Right lobe of liver (tissue), 6 donors: ENCODE measurements at regions not wholly inside any gene's neighbourhood (a gene's known extent, or its start where the extent isn't known, plus 50 kb on each side); places are given as distances from the start of the nearest gene placed in this dataset.

Experiments
- ATAC-seq, 4 donors: fragments of 200-7000 bp; cut with Tn5 transposase; one replicate each; pipeline ENCODE4 v1.9.1; 2020; ENCODE audit warnings: mild to moderate bottlenecking in 4 of 4, moderate library complexity in 4 of 4
- DNase-seq, 3 donors: peaks; one replicate each; pipeline ENCODE4 v3.0.0-alpha.2; 2020
- H3K27ac ChIP-seq, 3 donors: fragments of 200-600 bp; one replicate each; pipeline ENCODE4 v1.8.0; 2022
- H3K27me3 ChIP-seq, 2 donors: fragments of 200-600 bp; one replicate each; pipeline ENCODE4 v1.8.0; 2022
- H3K36me3 ChIP-seq, 4 donors: fragments of 200-600 bp; sonication (generic) in 1 of 4; one replicate each; pipeline versions ENCODE4 v1.5.1 to v1.8.0; 2017 to 2022; ENCODE audit warnings: control low read depth in 1 of 4
- H3K4me1 ChIP-seq, 4 donors: fragments of 200-600 bp; sonication (generic) in 1 of 4; one replicate each; pipeline versions ENCODE4 v1.5.1 to v1.8.0; 2017 to 2022; ENCODE audit warnings: control low read depth in 1 of 4
- H3K4me3 ChIP-seq, 3 donors: fragments of 200-600 bp; one replicate each; pipeline ENCODE4 v1.8.0; 2022
- H3K9me3 ChIP-seq, 4 donors: fragments of 200-600 bp; sonication (generic) in 1 of 4; one replicate each; pipeline versions ENCODE4 v1.5.1 to v1.8.0; 2017 to 2022; ENCODE audit warnings: control low read depth in 1 of 4
- CTCF ChIP-seq, 4 donors: fragments of 200-600 bp in 3 of 4; fragments of 450-650 bp in 1 of 4; IDR thresholded peaks; one replicate each; pipeline versions ENCODE4 v1.5.1 to v1.8.0; 2016 to 2022; ENCODE audit warnings: antibody characterized with exemption in 4 of 4, mild to moderate bottlenecking in 2 of 4
- POLR2A ChIP-seq: fragments of 450-650 bp; IDR thresholded peaks from one replicate; pipeline ENCODE4 v1.6.1; 2017; ENCODE audit warnings: antibody characterized with exemption, mild to moderate bottlenecking
- WGBS: methylation state at CpG from one replicate; pipeline ENCODE4 v1.1.6; 2018; ENCODE audit warnings: low coverage, low lambda C conversion rate; ENCODE audit not compliant: insufficient coverage; ENCODE audit errors: missing lambda C conversion rate; 5-methylcytosine and 5-hydroxymethylcytosine counted together
- intact Hi-C, 2 donors: fragments of 100-400 bp; cut with DNase I; formaldehyde crosslinking; loops; one replicate each; pipeline versions ENCODE4 v1.11.2 to v1.14.1; 2022
- donor health status: DM: no; HTN: yes; CAD: no.
- donor health status: DM: no; HTN: no; CAD: no.
- donor health status: DM: no; HTN: no; CAD: no.
- donor health status: DM: no; HTN: yes; CAD: no.
- donor health status: DM: no; HTN: yes; CAD: no.

GRCh38 chr5:57611177-57611576 is 128.6 kb upstream of the ACTBL2 start:
- WGBS, result 86% methylated on average over 2 of the region's 2 CpGs
- no peaks in the 10 kb centered on the region for H3K4me1 ChIP-seq
- TF ChIP-seq POLR2A, result no peak
- TF ChIP-seq CTCF (IDR thresholded peaks at IDR 0.05), result no peak
- H3K36me3 ChIP-seq, result no peaks in the 10 kb centered on the region
- DNase-seq, result no peak
- no peak overlapping the region for H3K4me3 ChIP-seq
- no peaks in the 10 kb centered on the region for H3K9me3 ChIP-seq
- intact Hi-C loops, result no loop called here
- no peak for ATAC-seq
- H3K27ac ChIP-seq, result no peak overlapping the region
- H3K27me3 ChIP-seq, result no peaks in the 10 kb centered on the region

GRCh38 chr5:57608542-57608941 is 125.9 kb upstream of the ACTBL2 start:
- no peak overlapping the region for H3K27ac ChIP-seq
- TF ChIP-seq POLR2A (no peak), CTCF (IDR thresholded peaks at IDR 0.05) (no peak)
- DNase-seq (no peak), ATAC-seq (no peak)
- H3K36me3 ChIP-seq, result no peaks in the 10 kb centered on the region
- intact Hi-C loops, result no loop called here
- H3K4me1 ChIP-seq, result no peaks in the 10 kb centered on the region
- no peak overlapping the region for H3K4me3 ChIP-seq
- H3K9me3 ChIP-seq, result no peaks in the 10 kb centered on the region
- H3K27me3 ChIP-seq, result no peaks in the 10 kb centered on the region

GRCh38 chr5:57601996-57602395 is 119.4 kb upstream of the ACTBL2 start:
- Histone ChIP-seq H3K27me3 (no peaks in the 10 kb centered on the region), H3K27ac (no peak overlapping the region), H3K4me3 (no peak overlapping the region), H3K9me3 (no peaks in the 10 kb centered on the region), H3K36me3 (no peaks in the 10 kb centered on the region), H3K4me1 (no peaks in the 10 kb centered on the region)
- ATAC-seq (no peak), DNase-seq (no peak)
- no peak for TF ChIP-seq POLR2A
- no peak for TF ChIP-seq CTCF (IDR thresholded peaks at IDR 0.05)
- intact Hi-C loops, result no loop called here
- WGBS, result 68% methylated on average over 4 of the region's 4 CpGs

GRCh38 chr5:57600321-57600720 is 117.7 kb upstream of the ACTBL2 start:
- WGBS, result 26% methylated on average over 1 of the region's 1 CpG
- H3K27ac ChIP-seq, result no peak overlapping the region
- DNase-seq, result no peak
- no peaks in the 10 kb centered on the region for H3K9me3 ChIP-seq
- H3K4me3 ChIP-seq, result no peak overlapping the region
- no peak for TF ChIP-seq CTCF (IDR thresholded peaks at IDR 0.05)
- TF ChIP-seq POLR2A, result no peak
- H3K4me1 ChIP-seq, result no peaks in the 10 kb centered on the region
- no peaks in the 10 kb centered on the region for H3K27me3 ChIP-seq
- intact Hi-C loops, result no loop called here
- ATAC-seq, result no peak
- H3K36me3 ChIP-seq, result no peaks in the 10 kb centered on the region

- ATAC-seq (no peak), DNase-seq (no peak)
- Histone ChIP-seq H3K27me3 (no peaks in the 10 kb centered on the region), H3K36me3 (no peaks in the 10 kb centered on the region), H3K4me1 (no peaks in the 10 kb centered on the region), H3K9me3 (no peaks in the 10 kb centered on the region), H3K27ac (no peak overlapping the region), H3K4me3 (no peak overlapping the region)
- TF ChIP-seq CTCF (IDR thresholded peaks at IDR 0.05) (no peak), POLR2A (no peak)
- intact Hi-C loops, result no loop called here
- WGBS, result 42% methylated on average over 2 of the region's 3 CpGs
Observed at GRCh38 chr5:57598756-57599155, 116.1 kb upstream of the ACTBL2 start.
